ENCODE measurements at regions not wholly inside any gene's neighbourhood (a gene's known extent, or its start where the extent isn't known, plus 50 kb on each side); places are given as distances from the start of the nearest gene placed in this dataset.
"Not testable (repeated sequence)": the region's sequence is repeated elsewhere in the genome, so short reads cannot be mapped to it uniquely, and the experiment has no call there.

DNA sequence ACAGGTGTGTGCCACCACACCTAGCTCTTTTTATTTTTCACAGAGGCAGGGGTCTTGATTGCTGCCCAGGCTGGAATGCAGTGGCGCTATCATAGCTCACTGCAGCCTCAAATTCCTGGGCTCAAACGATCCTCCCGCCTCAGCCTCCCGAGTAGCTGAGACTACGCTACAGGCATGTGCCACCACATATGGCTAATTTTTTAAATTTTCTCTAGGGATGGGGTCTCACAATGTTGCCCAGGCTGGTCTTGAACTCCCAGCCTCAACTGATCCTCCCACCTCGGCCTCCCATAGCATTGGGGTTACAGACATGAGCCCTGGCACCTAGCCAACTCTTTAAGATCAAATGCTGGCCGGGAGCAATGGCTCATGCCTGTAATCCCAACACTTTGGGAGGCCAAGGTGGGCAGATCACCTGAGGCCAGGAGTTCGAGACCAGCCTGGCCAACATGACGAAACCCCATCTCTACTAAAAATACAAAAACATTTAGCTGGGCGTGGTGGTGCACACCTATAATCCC is 50.6 kb upstream of the MYL10 start:
- TF ChIP-seq, protein P1, sequence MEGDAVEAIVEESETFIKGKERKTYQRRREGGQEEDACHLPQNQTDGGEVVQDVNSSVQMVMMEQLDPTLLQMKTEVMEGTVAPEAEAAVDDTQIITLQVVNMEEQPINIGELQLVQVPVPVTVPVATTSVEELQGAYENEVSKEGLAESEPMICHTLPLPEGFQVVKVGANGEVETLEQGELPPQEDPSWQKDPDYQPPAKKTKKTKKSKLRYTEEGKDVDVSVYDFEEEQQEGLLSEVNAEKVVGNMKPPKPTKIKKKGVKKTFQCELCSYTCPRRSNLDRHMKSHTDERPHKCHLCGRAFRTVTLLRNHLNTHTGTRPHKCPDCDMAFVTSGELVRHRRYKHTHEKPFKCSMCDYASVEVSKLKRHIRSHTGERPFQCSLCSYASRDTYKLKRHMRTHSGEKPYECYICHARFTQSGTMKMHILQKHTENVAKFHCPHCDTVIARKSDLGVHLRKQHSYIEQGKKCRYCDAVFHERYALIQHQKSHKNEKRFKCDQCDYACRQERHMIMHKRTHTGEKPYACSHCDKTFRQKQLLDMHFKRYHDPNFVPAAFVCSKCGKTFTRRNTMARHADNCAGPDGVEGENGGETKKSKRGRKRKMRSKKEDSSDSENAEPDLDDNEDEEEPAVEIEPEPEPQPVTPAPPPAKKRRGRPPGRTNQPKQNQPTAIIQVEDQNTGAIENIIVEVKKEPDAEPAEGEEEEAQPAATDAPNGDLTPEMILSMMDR (IDR thresholded peaks at IDR 0.05) = not testable (repeated sequence)
- TF ChIP-seq POLR2A, POLR2AphosphoS5, EP300 (IDR thresholded peaks at IDR 0.05): not testable (repeated sequence)
